Astrocyte (in vitro differentiated cells and primary cell): ENCODE measurements at regions not wholly inside any gene's neighbourhood (a gene's known extent, or its start where the extent isn't known, plus 50 kb on each side); places are given as distances from the start of the nearest gene placed in this dataset.

ENCODE experiments used
- DNase-seq: peaks from one replicate; pipeline ENCODE4 v3.0.0-alpha.2; 2010; ENCODE audit warnings: low read depth
- FAIRE-seq: peaks from 2 replicates; lab custom pipeline; 2011; peaks lifted over from hg19 to GRCh38; lab: Jason Lieb, UNC
- H2AFZ ChIP-seq: 2 replicates; pipeline ENCODE4 v1.6.0; 2012; ENCODE audit warnings: low read depth, low read length, inconsistent platforms
- H3K27ac ChIP-seq: 2 replicates; pipeline ENCODE4 v1.5.1; 2011; ENCODE audit warnings: low read depth, low read length, inconsistent platforms
- H3K27me3 ChIP-seq: 2 replicates; pipeline ENCODE4 v1.6.0; 2011; ENCODE audit warnings: low read length, inconsistent platforms; ENCODE audit not compliant: insufficient read depth
- H3K36me3 ChIP-seq: 2 replicates; pipeline ENCODE4 v1.5.1; 2011; ENCODE audit warnings: low read length, inconsistent platforms; ENCODE audit not compliant: insufficient read depth
- H3K4me1 ChIP-seq: 2 replicates; pipeline ENCODE4 v1.5.1; 2011; ENCODE audit warnings: low read length, inconsistent platforms; ENCODE audit not compliant: insufficient read depth
- H3K4me2 ChIP-seq: 2 replicates; pipeline ENCODE4 v1.6.0; 2012; ENCODE audit warnings: low read length, inconsistent platforms
- H3K4me3 ChIP-seq: 2 replicates; pipeline ENCODE4 v1.5.1; 2011; ENCODE audit warnings: low read depth, mild to moderate bottlenecking, low read length, inconsistent platforms; ENCODE audit not compliant: insufficient read depth
- H3K79me2 ChIP-seq: 2 replicates; pipeline ENCODE4 v1.6.0; 2012; ENCODE audit warnings: mild to moderate bottlenecking, low read length, inconsistent platforms; ENCODE audit not compliant: insufficient read depth
- H3K9ac ChIP-seq: 2 replicates; pipeline ENCODE4 v1.6.0; 2012; ENCODE audit warnings: mild to moderate bottlenecking, low read length, inconsistent platforms
- H3K9me3 ChIP-seq: 2 replicates; pipeline ENCODE4 v1.5.1; 2012; ENCODE audit warnings: low read depth, mild to moderate bottlenecking, low read length, inconsistent platforms; ENCODE audit not compliant: insufficient read depth
- H4K20me1 ChIP-seq: 2 replicates; pipeline ENCODE4 v1.6.0; 2012; ENCODE audit warnings: low read length, inconsistent platforms; ENCODE audit not compliant: insufficient read depth
- H3K27ac Mint-ChIP-seq: one replicate; pipeline ENCODE4 v1.8.0; 2021; ENCODE audit warnings: mild to moderate bottlenecking, mixed read lengths; ENCODE audit not compliant: unreplicated experiment
- H3K27me3 Mint-ChIP-seq: one replicate; pipeline ENCODE4 v1.8.0; 2021; ENCODE audit warnings: low read depth, mixed read lengths; ENCODE audit not compliant: unreplicated experiment
- H3K36me3 Mint-ChIP-seq: one replicate; pipeline ENCODE4 v1.8.0; 2021; ENCODE audit warnings: low read depth, mixed read lengths; ENCODE audit not compliant: unreplicated experiment
- H3K4me1 Mint-ChIP-seq: one replicate; pipeline ENCODE4 v1.8.0; 2021; ENCODE audit warnings: low read depth, mixed read lengths; ENCODE audit not compliant: unreplicated experiment
- H3K4me3 Mint-ChIP-seq: one replicate; pipeline ENCODE4 v1.8.0; 2021; ENCODE audit warnings: mild to moderate bottlenecking, moderate library complexity, mixed read lengths; ENCODE audit not compliant: unreplicated experiment
- H3K9me3 Mint-ChIP-seq: one replicate; pipeline ENCODE4 v1.8.0; 2021; ENCODE audit warnings: mild to moderate bottlenecking, mixed read lengths; ENCODE audit not compliant: unreplicated experiment
- EZH2 ChIP-seq: IDR thresholded peaks from 2 replicates; pipeline ENCODE4 v1.6.1; 2012; ENCODE audit warnings: mild to moderate bottlenecking, low read length, inconsistent platforms; ENCODE audit not compliant: insufficient read depth
- TF ChIP-seq, protein P1 (sequence below): IDR thresholded peaks from 2 replicates; pipeline ENCODE4 v1.5.1; 2011; ENCODE audit warnings: low read depth, mild to moderate bottlenecking, inconsistent platforms, low read length, moderate library complexity; ENCODE audit not compliant: insufficient read depth

- Histone ChIP-seq H4K20me1 (no peaks in the 10 kb centered on the region), H3K9me3 (no peaks in the 10 kb centered on the region), H3K36me3 (no peaks in the 10 kb centered on the region), H3K79me2 (no peaks in the 10 kb centered on the region), H3K4me2 (no peak overlapping the region), H3K27ac (no peak overlapping the region), H3K4me3 (no peak overlapping the region), H2AFZ (no peak overlapping the region), H3K9ac (no peak overlapping the region), H3K4me1 (no peaks in the 10 kb centered on the region), H3K27me3 (no peaks in the 10 kb centered on the region)
- TF ChIP-seq, protein P1, sequence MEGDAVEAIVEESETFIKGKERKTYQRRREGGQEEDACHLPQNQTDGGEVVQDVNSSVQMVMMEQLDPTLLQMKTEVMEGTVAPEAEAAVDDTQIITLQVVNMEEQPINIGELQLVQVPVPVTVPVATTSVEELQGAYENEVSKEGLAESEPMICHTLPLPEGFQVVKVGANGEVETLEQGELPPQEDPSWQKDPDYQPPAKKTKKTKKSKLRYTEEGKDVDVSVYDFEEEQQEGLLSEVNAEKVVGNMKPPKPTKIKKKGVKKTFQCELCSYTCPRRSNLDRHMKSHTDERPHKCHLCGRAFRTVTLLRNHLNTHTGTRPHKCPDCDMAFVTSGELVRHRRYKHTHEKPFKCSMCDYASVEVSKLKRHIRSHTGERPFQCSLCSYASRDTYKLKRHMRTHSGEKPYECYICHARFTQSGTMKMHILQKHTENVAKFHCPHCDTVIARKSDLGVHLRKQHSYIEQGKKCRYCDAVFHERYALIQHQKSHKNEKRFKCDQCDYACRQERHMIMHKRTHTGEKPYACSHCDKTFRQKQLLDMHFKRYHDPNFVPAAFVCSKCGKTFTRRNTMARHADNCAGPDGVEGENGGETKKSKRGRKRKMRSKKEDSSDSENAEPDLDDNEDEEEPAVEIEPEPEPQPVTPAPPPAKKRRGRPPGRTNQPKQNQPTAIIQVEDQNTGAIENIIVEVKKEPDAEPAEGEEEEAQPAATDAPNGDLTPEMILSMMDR: no peak
- TF ChIP-seq EZH2: no peak
- Mint-ChIP-seq H3K4me3 (no peak overlapping the region), H3K27me3 (peaks cover 9% of the 10 kb centered on the region), H3K27ac (no peak overlapping the region), H3K9me3 (no peaks in the 10 kb centered on the region), H3K36me3 (no peaks in the 10 kb centered on the region), H3K4me1 (peaks cover 10% of the 10 kb centered on the region)
- no peak for DNase-seq
- no peak for FAIRE-seq
Measured at GRCh38 chr12:5344131-5344530, 87.8 kb upstream of the NTF3 start.

- H3K9ac ChIP-seq: no peak overlapping the region
- no peaks in the 10 kb centered on the region for H3K36me3 ChIP-seq
- Mint-ChIP-seq H3K27me3 (peaks cover 4% of the 10 kb centered on the region), H3K36me3 (no peaks in the 10 kb centered on the region), H3K9me3 (no peaks in the 10 kb centered on the region), H3K4me3 (no peak overlapping the region), H3K27ac (no peak overlapping the region), H3K4me1 (peaks cover 10% of the 10 kb centered on the region)
- TF ChIP-seq, protein P1: no peak
- no peaks in the 10 kb centered on the region for H3K27me3 ChIP-seq
- no peaks in the 10 kb centered on the region for H3K9me3 ChIP-seq
- no peaks in the 10 kb centered on the region for H4K20me1 ChIP-seq
- H3K4me3 ChIP-seq: no peak overlapping the region
- H3K27ac ChIP-seq: no peak overlapping the region
- H2AFZ ChIP-seq: no peak overlapping the region
- H3K79me2 ChIP-seq: no peaks in the 10 kb centered on the region
- DNase-seq (no peak), FAIRE-seq (no peak)
- no peak overlapping the region for H3K4me2 ChIP-seq
- H3K4me1 ChIP-seq: no peaks in the 10 kb centered on the region
Measured at GRCh38 chr12:5345534-5345933, 86.4 kb upstream of the NTF3 start.

- no peak for TF ChIP-seq EZH2
- TF ChIP-seq, protein P1: no peak
- no peaks in the 10 kb centered on the region for H3K79me2 ChIP-seq
- no peak overlapping the region for H3K4me3 Mint-ChIP-seq
- peaks cover 10% of the 10 kb centered on the region for H3K4me1 Mint-ChIP-seq
- no peaks in the 10 kb centered on the region for H4K20me1 ChIP-seq
- no peaks in the 10 kb centered on the region for H3K4me1 ChIP-seq
- no peaks in the 10 kb centered on the region for H3K27me3 ChIP-seq
- no peak overlapping the region for H3K27ac ChIP-seq
- H3K4me2 ChIP-seq: no peak overlapping the region
- peak overlapping the region; percentile 54 for H3K27ac Mint-ChIP-seq
- DNase-seq: no peak
- H3K9me3 ChIP-seq: no peaks in the 10 kb centered on the region
- H3K36me3 Mint-ChIP-seq: no peaks in the 10 kb centered on the region
- H3K36me3 ChIP-seq: no peaks in the 10 kb centered on the region
- no peak for FAIRE-seq
- H3K4me3 ChIP-seq: no peak overlapping the region
- H3K9ac ChIP-seq: no peak overlapping the region
- H3K27me3 Mint-ChIP-seq: peaks cover 3% of the 10 kb centered on the region
- peaks cover 1% of the 10 kb centered on the region for H3K9me3 Mint-ChIP-seq
- H2AFZ ChIP-seq: no peak overlapping the region
Measured at GRCh38 chr12:5348057-5348456, 83.9 kb upstream of the NTF3 start.
